HG03442 (cell line): ENCODE measurements at regions not wholly inside any gene's neighbourhood (a gene's known extent, or its start where the extent isn't known, plus 50 kb on each side); places are given as distances from the start of the nearest gene placed in this dataset.
"Not testable (repeated sequence)": the region's sequence is repeated elsewhere in the genome, so short reads cannot be mapped to it uniquely, and the experiment has no call there.

Source experiments
- ATAC-seq: cut with Tn5 transposase; IDR thresholded peaks from one replicate; pipeline ENCODE4 v1.9.1; 2021; ENCODE audit warnings: mild to moderate bottlenecking, moderate library complexity; ENCODE audit not compliant: unreplicated experiment

- no peak for ATAC-seq
Observed at GRCh38 chr12:68984796-68985573, 52.0 kb upstream of the CPM start.

DNA sequence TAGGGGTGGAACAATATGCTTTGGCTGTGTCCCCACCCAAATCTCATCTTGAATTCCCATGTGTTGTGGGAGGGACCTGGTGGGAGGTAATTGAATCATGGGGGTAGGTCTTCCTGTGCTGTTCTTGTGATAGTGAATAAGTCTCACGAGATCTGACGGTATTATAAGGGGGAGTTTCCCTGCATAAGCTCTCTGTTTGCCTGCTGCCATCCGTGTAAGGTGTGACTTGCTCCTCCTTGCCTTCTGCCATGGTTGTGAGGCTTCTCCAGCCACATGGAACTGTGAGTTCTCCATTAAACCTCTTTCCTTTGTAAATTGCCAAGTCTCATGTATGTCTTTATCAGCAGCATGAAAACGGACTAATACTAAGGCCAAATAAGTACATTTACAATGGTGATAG is 64.6 kb upstream of the CPM start:
- ATAC-seq = not testable (repeated sequence)

GRCh38 chr12:68998041-68998440 is 65.1 kb upstream of the CPM start:
- ATAC-seq = no peak

DNA sequence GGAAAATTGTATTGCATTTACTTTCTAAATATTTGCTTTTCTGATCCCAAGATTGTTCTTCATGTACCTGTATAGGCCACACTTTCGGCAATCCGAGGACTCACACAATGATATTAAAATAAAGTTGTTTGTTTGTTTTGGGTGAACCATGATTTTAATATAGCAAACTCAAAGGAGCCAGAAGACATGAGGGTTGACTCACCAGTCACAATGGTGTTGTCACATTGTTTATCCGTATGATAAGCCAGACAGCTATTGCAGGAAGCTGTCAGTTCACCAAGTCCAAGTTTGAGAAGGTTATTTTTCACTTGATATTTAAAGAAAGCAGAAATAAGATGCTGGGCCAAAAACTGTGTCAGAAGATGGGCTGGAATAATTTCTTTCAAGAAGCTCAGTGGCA is 67.1 kb upstream of the CPM start:
- ATAC-seq = no peak

GRCh38 chr12:69000540-69001243 is 67.7 kb upstream of the CPM start:
- no peak for ATAC-seq

- no peak for ATAC-seq
Observed at GRCh38 chr12:69001251-69001650, 68.3 kb upstream of the CPM start.

DNA sequence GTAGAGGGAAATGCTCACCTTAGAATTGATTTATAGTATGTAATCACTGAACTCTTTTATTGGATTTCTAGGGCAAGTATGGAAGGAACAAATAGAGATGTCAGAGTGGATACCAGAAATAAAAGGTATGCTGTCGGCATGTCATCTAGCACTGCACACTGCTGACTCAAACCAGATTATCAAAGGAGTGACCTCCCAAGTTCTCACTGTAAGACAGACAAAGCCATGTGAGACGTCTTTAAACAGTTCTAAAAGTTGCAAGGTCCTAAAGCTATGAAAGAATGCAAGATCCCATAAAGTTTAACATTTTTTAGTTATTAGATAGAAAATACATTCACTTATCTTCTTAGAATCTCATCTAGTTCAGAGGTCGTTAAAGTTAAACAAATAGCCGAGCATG is 70.0 kb upstream of the CPM start:
- no peak for ATAC-seq

- ATAC-seq = no peak
Observed at GRCh38 chr12:69003991-69004390, 71.0 kb upstream of the CPM start.

DNA sequence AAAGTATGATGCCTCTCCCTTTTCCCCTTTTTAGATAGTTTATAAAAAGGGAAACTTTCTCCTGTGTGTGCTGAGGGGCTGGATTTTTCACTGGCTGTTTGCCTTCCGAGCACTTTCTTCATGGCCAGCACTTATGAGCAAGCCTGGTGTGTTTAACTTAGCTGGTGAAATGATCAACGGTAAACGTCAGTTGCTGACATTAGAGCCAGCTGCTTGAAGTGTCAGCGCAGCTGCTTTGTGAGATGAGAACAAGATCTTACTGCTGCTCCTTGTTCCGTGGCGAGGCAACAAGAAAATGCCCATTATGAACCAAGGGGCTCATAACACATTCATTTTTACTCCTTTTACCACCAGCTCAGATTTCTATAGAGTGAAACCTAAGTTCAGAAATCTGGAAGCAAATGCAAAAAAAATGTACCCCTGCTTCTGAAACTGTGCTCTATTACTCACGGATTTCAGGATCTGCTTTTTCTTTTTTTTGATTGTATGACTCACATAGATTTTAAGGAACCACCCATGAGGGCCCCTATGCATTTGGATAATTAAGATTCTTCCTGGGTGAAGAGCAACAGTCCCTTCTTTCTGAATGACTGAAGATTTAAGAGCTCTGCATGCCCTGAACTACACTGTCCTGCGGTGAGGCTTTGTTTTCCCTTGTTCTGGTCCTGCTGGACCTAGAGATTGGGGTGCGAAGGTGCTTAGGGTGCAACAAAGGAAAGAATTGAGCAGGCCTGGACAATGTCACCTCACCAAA is 74.3 kb upstream of the CPM start:
- ATAC-seq = no peak

DNA sequence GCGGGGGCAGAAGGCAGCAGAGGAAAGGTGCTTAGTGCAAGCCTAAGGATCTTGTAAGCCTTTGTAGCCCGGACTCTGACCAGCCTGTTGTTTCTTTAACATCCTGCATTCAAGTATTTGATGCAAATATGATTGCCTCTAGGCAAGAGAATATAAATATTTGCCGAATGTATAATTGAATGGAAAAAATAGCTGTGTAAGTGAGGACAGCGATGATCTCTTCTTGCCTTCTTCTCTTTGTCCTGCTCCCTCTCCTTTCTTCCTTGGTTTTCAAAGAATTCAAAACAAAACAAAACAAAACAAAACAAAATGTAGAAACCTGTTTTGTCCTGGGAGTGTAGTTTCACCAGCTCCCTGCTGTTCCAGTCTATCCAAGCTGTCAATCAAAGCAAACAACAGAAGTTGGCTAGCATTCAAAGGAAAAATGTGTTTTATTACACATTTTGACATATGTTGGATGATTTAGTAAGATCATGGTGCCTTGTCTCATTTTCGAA is 74.9 kb upstream of the CPM start:
- ATAC-seq = no peak

DNA sequence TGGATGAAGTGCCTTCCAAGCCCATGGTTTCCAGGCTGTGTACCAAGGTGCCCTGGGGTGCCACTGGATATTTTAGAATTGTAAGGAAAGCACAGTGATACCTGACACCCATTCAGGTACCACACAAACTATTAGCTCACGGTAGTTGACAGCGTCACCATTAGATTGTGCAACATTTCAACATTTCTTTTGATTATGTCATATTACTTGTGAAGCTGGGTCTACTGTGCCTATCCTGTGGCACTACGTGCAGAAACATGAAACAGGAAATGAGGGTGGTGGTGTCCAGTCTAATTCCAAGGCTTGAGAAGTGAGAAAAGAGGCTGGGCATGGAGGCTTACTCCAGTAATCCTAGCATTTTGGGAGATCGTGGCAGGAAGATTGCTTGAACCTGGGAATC is 75.5 kb upstream of the CPM start:
- ATAC-seq = no peak

DNA sequence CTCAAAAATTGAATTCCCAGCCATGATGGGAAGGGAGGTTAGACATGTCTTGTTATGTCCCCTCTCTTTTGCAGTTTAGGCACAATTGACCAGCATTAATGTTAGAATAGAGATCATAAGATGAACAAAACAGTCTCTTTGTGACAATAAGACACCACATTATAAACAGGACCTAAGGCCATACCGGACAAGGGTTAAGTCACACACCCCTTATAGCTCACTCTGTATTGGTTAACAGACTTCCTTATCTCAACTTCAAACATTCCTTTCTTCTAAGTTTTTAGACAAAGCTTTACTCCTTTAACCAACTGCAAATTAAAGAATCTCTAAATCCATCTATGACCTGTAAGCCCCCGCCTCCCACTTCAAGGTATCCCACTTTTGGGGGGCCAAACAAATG is 81.1 kb upstream of the CPM start:
- no peak for ATAC-seq

DNA sequence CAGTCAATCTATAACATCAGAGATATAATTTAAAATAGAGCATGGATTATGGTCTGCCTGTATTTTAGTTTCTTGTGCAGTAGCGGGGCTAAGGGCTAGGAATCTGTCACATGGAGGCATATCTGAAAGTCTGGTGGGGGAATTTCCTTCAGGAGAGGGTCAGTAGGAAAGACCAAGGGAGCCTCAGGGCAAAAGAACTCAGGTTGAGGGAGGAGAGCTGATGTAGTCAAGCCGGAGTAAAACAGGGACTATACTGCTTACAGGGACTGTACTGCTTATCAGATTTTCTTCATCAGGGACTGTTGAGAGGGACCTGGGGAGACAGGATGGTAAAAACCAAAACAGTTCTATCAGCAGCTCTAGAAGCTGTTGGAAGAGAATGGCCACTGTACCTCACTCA is 82.0 kb upstream of the CPM start:
- ATAC-seq = no peak

- no peak for ATAC-seq
Observed at GRCh38 chr12:69015831-69016230, 82.9 kb upstream of the CPM start.

DNA sequence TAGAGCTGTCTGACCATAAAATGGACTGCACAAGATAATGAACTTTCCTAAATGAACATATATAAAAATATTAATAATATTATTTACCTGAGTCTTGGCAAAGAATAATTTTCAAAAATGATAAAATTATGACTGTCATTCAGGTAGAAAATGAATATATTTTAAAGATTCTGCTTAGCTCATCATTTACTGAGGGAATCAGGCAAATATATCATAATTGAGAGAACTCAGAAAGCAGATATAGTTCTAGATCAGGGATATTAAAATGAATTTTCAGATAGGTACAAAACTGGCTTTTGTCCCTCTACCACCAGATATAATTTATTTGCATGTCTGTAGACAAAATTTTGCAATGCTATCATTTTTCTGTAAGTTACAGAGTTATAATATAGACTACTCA is 86.1 kb upstream of the CPM start:
- no peak for ATAC-seq

- ATAC-seq = no peak
Observed at GRCh38 chr12:69019910-69020309, 86.9 kb upstream of the CPM start.

- no peak for ATAC-seq
Observed at GRCh38 chr12:69022674-69023073, 89.7 kb upstream of the CPM start.

- ATAC-seq = no peak
Observed at GRCh38 chr12:69023840-69024239, 90.9 kb upstream of the CPM start.

DNA sequence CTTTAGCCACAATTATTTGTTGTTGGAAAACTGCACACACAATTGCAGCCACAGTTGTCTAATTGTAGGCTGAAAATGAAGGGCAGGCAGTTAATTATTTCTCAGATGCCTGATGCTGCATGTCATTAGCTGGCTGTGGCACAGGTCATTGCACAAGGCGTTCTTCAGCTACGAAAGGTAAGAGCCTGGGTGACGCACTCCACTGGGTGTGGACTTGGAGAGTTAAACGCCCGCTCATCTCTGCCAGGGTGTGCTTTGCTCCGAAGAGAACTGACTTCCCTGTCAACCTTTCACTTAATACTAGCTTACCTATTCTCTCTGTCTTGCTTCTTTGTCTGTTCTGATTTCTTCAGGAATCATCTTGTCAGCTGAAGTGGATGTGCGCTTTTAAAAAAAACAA is 91.4 kb upstream of the CPM start:
- ATAC-seq = no peak

DNA sequence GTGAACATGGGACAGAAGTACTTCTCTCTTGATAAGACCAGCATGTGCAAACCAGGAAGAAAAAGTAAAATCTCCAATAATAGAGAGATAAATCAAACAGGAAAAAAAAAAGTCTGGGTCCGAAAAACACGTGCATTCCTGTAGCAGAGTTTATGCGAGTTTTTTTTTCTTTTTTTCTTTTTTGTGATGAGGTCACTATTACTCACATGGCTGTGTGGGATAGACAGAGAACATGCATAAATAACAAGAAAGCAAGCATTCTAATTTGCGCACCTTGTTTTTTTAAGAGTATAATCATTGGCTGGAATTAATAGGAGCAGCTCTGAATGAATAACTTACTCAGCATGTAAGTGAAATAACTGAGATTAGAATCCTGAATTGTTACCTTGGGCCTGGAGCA is 91.9 kb upstream of the CPM start:
- ATAC-seq = no peak

- ATAC-seq = no peak
Observed at GRCh38 chr12:69026336-69026735, 93.4 kb upstream of the CPM start.

- no peak for ATAC-seq
Observed at GRCh38 chr12:69027411-69027881, 94.5 kb upstream of the CPM start.
